Left lung (tissue), 4 donors: ENCODE measurements at regions not wholly inside any gene's neighbourhood (a gene's known extent, or its start where the extent isn't known, plus 50 kb on each side); places are given as distances from the start of the nearest gene placed in this dataset.
A peak's percentile ranks its signal among the peaks of the same experiment; 100 is the strongest.

Source experiments
- ATAC-seq: fragments of 200-7000 bp; cut with Tn5 transposase; one replicate; pipeline ENCODE4 v1.9.1; 2020; ENCODE audit warnings: moderate library complexity
- DNase-seq, 4 donors: peaks; one replicate each; pipeline ENCODE4 v3.0.0-alpha.2; 2013 to 2020
- H3K27ac ChIP-seq, 2 donors: fragments of 200-600 bp; sonication (generic) in 1 of 2; one replicate each; pipeline versions ENCODE4 v1.5.0 to v1.8.0; 2020 to 2021
- H3K27me3 ChIP-seq, 2 donors: fragments of 200-600 bp; sonication (generic) in 1 of 2; one replicate each; pipeline versions ENCODE4 v1.5.0 to v1.8.0; 2020 to 2021
- H3K36me3 ChIP-seq, 2 donors: fragments of 200-600 bp; sonication (generic) in 1 of 2; one replicate each; pipeline versions ENCODE4 v1.5.0 to v1.8.0; 2020 to 2021
- H3K4me1 ChIP-seq, 2 donors: fragments of 200-600 bp; one replicate each; pipeline ENCODE4 v1.8.0; 2021
- H3K4me3 ChIP-seq, 2 donors: fragments of 200-600 bp; sonication (generic) in 1 of 2; one replicate each; pipeline versions ENCODE4 v1.5.0 to v1.8.0; 2020 to 2021; ENCODE audit warnings: mild to moderate bottlenecking in 1 of 2
- H3K9me3 ChIP-seq, 2 donors: fragments of 200-600 bp; sonication (generic) in 1 of 2; one replicate each; pipeline versions ENCODE4 v1.5.0 to v1.8.0; 2020 to 2021
- CTCF ChIP-seq, 2 donors: fragments of 200-600 bp; sonication (generic) in 1 of 2; IDR thresholded peaks; one replicate each; pipeline versions ENCODE4 v1.5.0 to v1.8.0; 2021; ENCODE audit warnings: antibody characterized with exemption in 2 of 2
- intact Hi-C, 2 donors: fragments of 100-400 bp; cut with DNase I; formaldehyde crosslinking; loops; one replicate each; pipeline versions ENCODE4 v1.11.2 to v1.14.2; 2022
- donor health status: DM: no; HTN: yes; CAD: no.
- donor health status: DM: no; HTN: no; CAD: no.

- DNase-seq (no peak), ATAC-seq (no peak)
- no peak for TF ChIP-seq CTCF (IDR thresholded peaks at IDR 0.05)
- no peaks in the 10 kb centered on the region for H3K27me3 ChIP-seq
- H3K36me3 ChIP-seq = no peaks in the 10 kb centered on the region
- H3K9me3 ChIP-seq = peaks cover 0 to 7% of the 10 kb centered on the region in 2 donors
- H3K4me1 ChIP-seq = peaks cover 0 to 8% of the 10 kb centered on the region in 2 donors
- intact Hi-C loops = no loop called here
- no peak overlapping the region for H3K27ac ChIP-seq
- no peak overlapping the region for H3K4me3 ChIP-seq
Measured at GRCh38 chr6:14966096-14966905, 279.6 kb upstream of the JARID2 start.

- no peak overlapping the region for H3K4me3 ChIP-seq
- DNase-seq = no peak
- H3K27me3 ChIP-seq = no peaks in the 10 kb centered on the region
- intact Hi-C loops = no loop called here
- no peak for TF ChIP-seq CTCF (IDR thresholded peaks at IDR 0.05)
- peaks cover 0 to 8% of the 10 kb centered on the region in 2 donors for H3K4me1 ChIP-seq
- ATAC-seq = no peak
- H3K9me3 ChIP-seq = peaks cover 0 to 7% of the 10 kb centered on the region in 2 donors
- no peaks in the 10 kb centered on the region for H3K36me3 ChIP-seq
- H3K27ac ChIP-seq = peak overlapping the region in 1 of 2 donors; percentile 45
Measured at GRCh38 chr6:14966906-14967711, 278.8 kb upstream of the JARID2 start.

- Histone ChIP-seq H3K36me3 (no peaks in the 10 kb centered on the region), H3K4me1 (peaks cover 0 to 8% of the 10 kb centered on the region in 2 donors), H3K27ac (no peak overlapping the region), H3K27me3 (no peaks in the 10 kb centered on the region), H3K4me3 (no peak overlapping the region), H3K9me3 (peaks cover 0 to 7% of the 10 kb centered on the region in 2 donors)
- no peak for ATAC-seq
- no peak for TF ChIP-seq CTCF (IDR thresholded peaks at IDR 0.05)
- intact Hi-C loops = no loop called here
- no peak for DNase-seq
Measured at GRCh38 chr6:14968056-14968637, 277.7 kb upstream of the JARID2 start.

GRCh38 chr6:14969126-14969525 is 276.7 kb upstream of the JARID2 start:
- Histone ChIP-seq H3K4me1 (peaks cover 0 to 8% of the 10 kb centered on the region in 2 donors), H3K36me3 (no peaks in the 10 kb centered on the region), H3K9me3 (peaks cover 0 to 7% of the 10 kb centered on the region in 2 donors), H3K4me3 (no peak overlapping the region), H3K27me3 (no peaks in the 10 kb centered on the region), H3K27ac (no peak overlapping the region)
- TF ChIP-seq CTCF (IDR thresholded peaks at IDR 0.05) = no peak
- no peak for ATAC-seq
- intact Hi-C loops = no loop called here
- DNase-seq = no peak
